HL-60 (cell line): ENCODE measurements at regions not wholly inside any gene's neighbourhood (a gene's known extent, or its start where the extent isn't known, plus 50 kb on each side); places are given as distances from the start of the nearest gene placed in this dataset.

Source experiments
- DNase-seq, 2 experiments: peaks; one replicate each; pipeline ENCODE4 v3.0.0-alpha.2; 2010 to 2020; ENCODE audit warnings: low read depth in 1 of 2, low spot score in 1 of 2
- H3K27ac ChIP-seq: fragments of 250-450 bp; sonication (Bioruptor Pico); replicated peaks from 2 replicates; pipeline ENCODE4 v1.5.1; 2020; ENCODE audit warnings: mild to moderate bottlenecking, moderate library complexity
- H3K27me3 ChIP-seq: fragments of 250-450 bp; sonication (Bioruptor Pico); 2 replicates; pipeline ENCODE4 v1.5.1; 2021; ENCODE audit warnings: mild to moderate bottlenecking, moderate library complexity; ENCODE audit not compliant: insufficient read depth, poor library complexity, severe bottlenecking
- H3K4me3 ChIP-seq: replicated peaks from 2 replicates; pipeline ENCODE4 v1.5.1; 2011; ENCODE audit warnings: mild to moderate bottlenecking, control low read depth, low read length; ENCODE audit not compliant: insufficient read depth
- GABPA ChIP-seq: IDR thresholded peaks from 2 replicates; pipeline ENCODE4 v1.6.1; 2012; ENCODE audit warnings: low read depth
- POLR2AphosphoS5 ChIP-seq: IDR thresholded peaks from 2 replicates; pipeline ENCODE4 v1.6.1; 2012; ENCODE audit warnings: low read depth
- SPI1 ChIP-seq: IDR thresholded peaks from 2 replicates; pipeline ENCODE4 v1.6.1; 2012; ENCODE audit warnings: low read depth, mild to moderate bottlenecking, borderline replicate concordance
- TF ChIP-seq, protein P1 (sequence below): IDR thresholded peaks from one replicate; pipeline ENCODE4 v1.5.1; 2011; ENCODE audit warnings: low read length, control low read depth, inconsistent platforms; ENCODE audit not compliant: insufficient read depth
- TF ChIP-seq, protein P2 (sequence below): IDR thresholded peaks from 2 replicates; pipeline ENCODE4 v1.6.1; 2012; ENCODE audit warnings: low read depth; ENCODE audit not compliant: insufficient replicate concordance

- DNase-seq: peak in 1 of 2 experiments; percentile 39
- Histone ChIP-seq H3K4me3 (no peak overlapping the region), H3K27ac (peak overlapping the region; percentile 40), H3K27me3 (no peaks in the 10 kb centered on the region)
- TF ChIP-seq, protein P1, sequence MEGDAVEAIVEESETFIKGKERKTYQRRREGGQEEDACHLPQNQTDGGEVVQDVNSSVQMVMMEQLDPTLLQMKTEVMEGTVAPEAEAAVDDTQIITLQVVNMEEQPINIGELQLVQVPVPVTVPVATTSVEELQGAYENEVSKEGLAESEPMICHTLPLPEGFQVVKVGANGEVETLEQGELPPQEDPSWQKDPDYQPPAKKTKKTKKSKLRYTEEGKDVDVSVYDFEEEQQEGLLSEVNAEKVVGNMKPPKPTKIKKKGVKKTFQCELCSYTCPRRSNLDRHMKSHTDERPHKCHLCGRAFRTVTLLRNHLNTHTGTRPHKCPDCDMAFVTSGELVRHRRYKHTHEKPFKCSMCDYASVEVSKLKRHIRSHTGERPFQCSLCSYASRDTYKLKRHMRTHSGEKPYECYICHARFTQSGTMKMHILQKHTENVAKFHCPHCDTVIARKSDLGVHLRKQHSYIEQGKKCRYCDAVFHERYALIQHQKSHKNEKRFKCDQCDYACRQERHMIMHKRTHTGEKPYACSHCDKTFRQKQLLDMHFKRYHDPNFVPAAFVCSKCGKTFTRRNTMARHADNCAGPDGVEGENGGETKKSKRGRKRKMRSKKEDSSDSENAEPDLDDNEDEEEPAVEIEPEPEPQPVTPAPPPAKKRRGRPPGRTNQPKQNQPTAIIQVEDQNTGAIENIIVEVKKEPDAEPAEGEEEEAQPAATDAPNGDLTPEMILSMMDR: no peak
- TF ChIP-seq SPI1 (no peak), POLR2AphosphoS5 (no peak), GABPA (no peak)
- TF ChIP-seq, protein P2, sequence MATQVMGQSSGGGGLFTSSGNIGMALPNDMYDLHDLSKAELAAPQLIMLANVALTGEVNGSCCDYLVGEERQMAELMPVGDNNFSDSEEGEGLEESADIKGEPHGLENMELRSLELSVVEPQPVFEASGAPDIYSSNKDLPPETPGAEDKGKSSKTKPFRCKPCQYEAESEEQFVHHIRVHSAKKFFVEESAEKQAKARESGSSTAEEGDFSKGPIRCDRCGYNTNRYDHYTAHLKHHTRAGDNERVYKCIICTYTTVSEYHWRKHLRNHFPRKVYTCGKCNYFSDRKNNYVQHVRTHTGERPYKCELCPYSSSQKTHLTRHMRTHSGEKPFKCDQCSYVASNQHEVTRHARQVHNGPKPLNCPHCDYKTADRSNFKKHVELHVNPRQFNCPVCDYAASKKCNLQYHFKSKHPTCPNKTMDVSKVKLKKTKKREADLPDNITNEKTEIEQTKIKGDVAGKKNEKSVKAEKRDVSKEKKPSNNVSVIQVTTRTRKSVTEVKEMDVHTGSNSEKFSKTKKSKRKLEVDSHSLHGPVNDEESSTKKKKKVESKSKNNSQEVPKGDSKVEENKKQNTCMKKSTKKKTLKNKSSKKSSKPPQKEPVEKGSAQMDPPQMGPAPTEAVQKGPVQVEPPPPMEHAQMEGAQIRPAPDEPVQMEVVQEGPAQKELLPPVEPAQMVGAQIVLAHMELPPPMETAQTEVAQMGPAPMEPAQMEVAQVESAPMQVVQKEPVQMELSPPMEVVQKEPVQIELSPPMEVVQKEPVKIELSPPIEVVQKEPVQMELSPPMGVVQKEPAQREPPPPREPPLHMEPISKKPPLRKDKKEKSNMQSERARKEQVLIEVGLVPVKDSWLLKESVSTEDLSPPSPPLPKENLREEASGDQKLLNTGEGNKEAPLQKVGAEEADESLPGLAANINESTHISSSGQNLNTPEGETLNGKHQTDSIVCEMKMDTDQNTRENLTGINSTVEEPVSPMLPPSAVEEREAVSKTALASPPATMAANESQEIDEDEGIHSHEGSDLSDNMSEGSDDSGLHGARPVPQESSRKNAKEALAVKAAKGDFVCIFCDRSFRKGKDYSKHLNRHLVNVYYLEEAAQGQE: no peak
These were observed 121.4 kb downstream of the BMP2 start for GRCh38 chr20:6888736-6889395.

DNA sequence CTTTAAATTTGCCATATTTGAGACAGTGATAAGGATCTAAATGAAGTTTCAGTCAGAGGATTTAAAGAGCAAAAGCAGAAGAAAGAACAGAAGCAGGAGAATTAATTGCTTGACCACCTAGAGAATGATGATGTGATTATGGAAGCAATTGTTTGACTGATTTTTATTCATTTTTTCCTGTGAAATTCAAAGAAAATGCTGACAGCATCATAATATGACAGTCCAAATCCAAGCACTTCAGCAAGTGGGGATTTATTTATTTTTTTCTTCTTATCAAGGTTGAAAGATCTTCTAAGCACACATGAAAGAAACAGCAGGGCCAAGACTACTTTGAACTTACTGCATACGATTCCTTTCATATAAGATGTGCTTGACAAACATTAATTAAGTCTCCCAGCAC, 125.2 kb downstream of the BMP2 start:
- TF ChIP-seq, protein P1: no peak
- TF ChIP-seq, protein P2: no peak
- TF ChIP-seq GABPA (no peak), SPI1 (no peak), POLR2AphosphoS5 (no peak)

DNA sequence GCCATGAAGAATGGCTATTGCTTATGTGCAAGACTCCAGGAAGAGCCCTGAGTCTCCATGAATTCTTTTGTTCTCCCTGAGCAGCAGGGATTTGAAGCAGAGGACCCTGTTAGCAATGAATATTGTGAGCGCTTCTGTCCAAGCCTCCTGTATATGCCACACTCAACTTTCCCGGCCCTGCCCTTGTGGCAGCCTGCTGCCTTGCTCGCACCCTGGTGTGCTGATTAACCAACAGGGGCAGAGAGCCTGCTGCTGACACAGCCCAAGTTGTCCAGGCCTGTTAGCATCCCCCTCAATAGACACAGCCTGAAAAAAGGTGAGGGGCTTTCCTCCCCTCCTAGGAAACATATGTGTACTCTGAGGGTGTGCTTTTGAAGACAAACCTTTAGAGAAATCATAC, 131.4 kb downstream of the BMP2 start:
- Histone ChIP-seq H3K27me3 (no peaks in the 10 kb centered on the region), H3K27ac (no peak overlapping the region), H3K4me3 (no peak overlapping the region)
- no peak for DNase-seq
- TF ChIP-seq POLR2AphosphoS5 (no peak), SPI1 (no peak), GABPA (no peak)
- TF ChIP-seq, protein P1: no peak
- TF ChIP-seq, protein P2: no peak

More for the DNA sequence above, 125.2 kb downstream of the BMP2 start:
- Histone ChIP-seq H3K27ac (no peak overlapping the region), H3K27me3 (no peaks in the 10 kb centered on the region), H3K4me3 (no peak overlapping the region)
- no peak for DNase-seq
